NCI-H146 (cell line): ENCODE measurements at regions not wholly inside any gene's neighbourhood (a gene's known extent, or its start where the extent isn't known, plus 50 kb on each side); places are given as distances from the start of the nearest gene placed in this dataset.

ENCODE experiments used
- DNase-seq: peaks from one replicate; lab custom pipeline; 2025; lab: John Stamatoyannopoulos, UW

- peak; percentile 61 for DNase-seq
Observed at GRCh38 chr2:176648700-176649297, 379.6 kb downstream of the MTX2 start.

- no peak for DNase-seq
Observed at GRCh38 chr2:176650104-176650837, 381.0 kb downstream of the MTX2 start.

- no peak for DNase-seq
Observed at GRCh38 chr2:176650838-176651555, 381.8 kb downstream of the MTX2 start.

GRCh38 chr2:176652300-176653182 lies 383.3 kb downstream of the MTX2 start:
- DNase-seq: peak; percentile 66

- peak; percentile 60 for DNase-seq
Observed at GRCh38 chr2:176653479-176654443, 384.5 kb downstream of the MTX2 start.

GRCh38 chr2:176656038-176656775 lies 387.0 kb downstream of the MTX2 start:
- DNase-seq: no peak

- DNase-seq: no peak
Observed at GRCh38 chr2:176656776-176657140, 387.5 kb downstream of the MTX2 start.

GRCh38 chr2:176657393-176657792 lies 388.2 kb downstream of the MTX2 start:
- no peak for DNase-seq

GRCh38 chr2:176658708-176659107 lies 389.5 kb downstream of the MTX2 start:
- DNase-seq: no peak

GRCh38 chr2:176662753-176663152 lies 393.5 kb downstream of the MTX2 start:
- DNase-seq: no peak

- no peak for DNase-seq
Observed at GRCh38 chr2:176664478-176664877, 395.2 kb downstream of the MTX2 start.

GRCh38 chr2:176665086-176665485 lies 395.8 kb downstream of the MTX2 start:
- no peak for DNase-seq

GRCh38 chr2:176668912-176669311 lies 399.7 kb downstream of the MTX2 start:
- DNase-seq: no peak

- DNase-seq: no peak
Observed at GRCh38 chr2:176669398-176670174, 400.3 kb downstream of the MTX2 start.

- DNase-seq: peak; percentile 43
Observed at GRCh38 chr2:176675271-176675949, 406.2 kb downstream of the MTX2 start.

- no peak for DNase-seq
Observed at GRCh38 chr2:176677746-176678265, 408.6 kb downstream of the MTX2 start.

- DNase-seq: no peak
Observed at GRCh38 chr2:176678571-176678970, 409.3 kb downstream of the MTX2 start.

- DNase-seq: no peak
Observed at GRCh38 chr2:176679061-176679669, 409.9 kb downstream of the MTX2 start.
